Colonic mucosa (tissue), 4 donors: ENCODE measurements at regions not wholly inside any gene's neighbourhood (a gene's known extent, or its start where the extent isn't known, plus 50 kb on each side); places are given as distances from the start of the nearest gene placed in this dataset.

ENCODE experiments used
- DNase-seq: peaks from one replicate; pipeline ENCODE4 v3.0.0-alpha.2; 2020
- H3K27ac ChIP-seq: fragments of 200-600 bp; one replicate; pipeline ENCODE4 v1.8.0; 2021
- H3K27me3 ChIP-seq: fragments of 200-600 bp; one replicate; pipeline ENCODE4 v1.8.0; 2021
- H3K36me3 ChIP-seq: fragments of 200-600 bp; one replicate; pipeline ENCODE4 v1.8.0; 2021
- H3K4me1 ChIP-seq: fragments of 200-600 bp; one replicate; pipeline ENCODE4 v1.8.0; 2021; ENCODE audit warnings: mild to moderate bottlenecking
- H3K4me3 ChIP-seq: fragments of 200-600 bp; one replicate; pipeline ENCODE4 v1.8.0; 2021
- H3K9ac ChIP-seq, 2 donors: one replicate each; pipeline ENCODE4 v1.7.0; 2013; ENCODE audit warnings: control low read depth in 2 of 2, low read depth in 2 of 2, low read length in 2 of 2
- H3K9me3 ChIP-seq: fragments of 200-600 bp; one replicate; pipeline ENCODE4 v1.8.0; 2021
- CTCF ChIP-seq: fragments of 200-600 bp; IDR thresholded peaks from one replicate; pipeline ENCODE4 v1.8.0; 2022; ENCODE audit warnings: antibody characterized with exemption, mild to moderate bottlenecking
- intact Hi-C: fragments of 100-400 bp; cut with DNase I; formaldehyde crosslinking; loops from one replicate; pipeline ENCODE4 v1.14.1; 2022
- donor health status: healthy.
- donor health status: DM: no; HTN: no; CAD: no.
- donor health status: DM: no; HTN: no; CAD: no.

DNA sequence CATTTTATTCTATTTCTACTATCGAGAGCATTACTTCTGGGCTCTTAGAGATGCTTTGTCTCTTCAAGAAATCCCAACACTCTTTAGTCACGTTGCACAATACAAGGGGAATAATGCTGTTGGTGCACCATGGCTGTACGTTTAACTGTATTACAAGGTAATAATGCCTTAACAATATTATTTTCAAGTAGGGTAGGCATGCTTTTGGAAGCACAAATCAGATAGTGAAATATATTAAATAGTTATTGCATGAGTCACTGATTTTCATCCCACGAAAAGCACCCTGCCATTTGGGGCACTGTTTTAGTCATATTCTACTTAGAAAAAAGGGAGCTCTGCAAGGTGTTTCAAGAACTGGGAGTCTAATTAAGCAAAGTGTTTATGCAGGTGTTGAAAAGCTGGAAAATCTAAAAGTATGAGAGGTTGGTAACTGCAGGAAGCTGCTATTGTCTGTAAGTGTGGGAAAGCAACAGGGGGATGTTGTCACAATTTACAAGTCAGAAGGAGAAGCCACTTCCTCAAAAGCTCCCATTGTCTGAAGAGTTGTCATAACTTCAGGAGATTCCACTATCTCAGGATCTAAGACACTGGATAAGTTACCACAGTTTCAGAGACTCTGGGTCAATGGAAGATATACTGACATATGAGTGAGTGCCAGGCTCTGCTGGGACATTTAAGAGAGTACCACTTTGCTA, 218.2 kb downstream of the JRKL start:
- Histone ChIP-seq H3K27ac (no peak overlapping the region), H3K36me3 (no peaks in the 10 kb centered on the region), H3K9me3 (no peaks in the 10 kb centered on the region), H3K4me3 (no peak overlapping the region), H3K9ac (no peak overlapping the region), H3K27me3 (no peaks in the 10 kb centered on the region), H3K4me1 (no peaks in the 10 kb centered on the region)
- intact Hi-C loops = no loop called here
- no peak for TF ChIP-seq CTCF
- DNase-seq = no peak

- TF ChIP-seq CTCF = no peak
Observed at GRCh38 chr11:96614101-96614500, 224.3 kb downstream of the JRKL start.

DNA sequence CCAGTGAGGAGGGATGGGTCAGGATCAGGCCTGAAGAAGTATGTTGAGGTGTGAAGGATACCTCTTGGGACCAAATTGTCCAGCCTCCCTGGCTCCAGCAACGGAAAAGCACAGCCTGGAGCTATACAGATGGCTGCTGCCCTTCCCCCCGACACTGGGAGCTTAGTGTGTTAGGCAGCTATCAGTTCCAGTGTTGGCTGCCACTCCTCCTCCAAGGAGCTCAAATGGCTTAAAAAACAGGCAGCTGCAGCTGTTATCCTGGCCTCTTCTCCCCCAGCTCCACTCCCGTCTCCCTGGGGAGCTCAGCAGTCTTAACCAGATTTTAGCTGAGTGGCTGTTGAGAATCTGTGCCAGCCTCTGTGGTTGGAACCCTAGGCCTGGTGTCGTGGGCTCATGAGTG, 225.0 kb downstream of the JRKL start:
- intact Hi-C loops = no loop called here
- no peak overlapping the region for H3K9ac ChIP-seq
- DNase-seq = no peak
- H3K27me3 ChIP-seq = no peaks in the 10 kb centered on the region
- H3K4me3 ChIP-seq = no peak overlapping the region
- H3K36me3 ChIP-seq = no peaks in the 10 kb centered on the region
- TF ChIP-seq CTCF = no peak
- no peaks in the 10 kb centered on the region for H3K9me3 ChIP-seq
- H3K27ac ChIP-seq = no peak overlapping the region
- H3K4me1 ChIP-seq = no peaks in the 10 kb centered on the region

More at GRCh38 chr11:96614101-96614500, 224.3 kb downstream of the JRKL start:
- Histone ChIP-seq H3K9me3 (no peaks in the 10 kb centered on the region), H3K4me3 (no peak overlapping the region), H3K27me3 (no peaks in the 10 kb centered on the region), H3K9ac (no peak overlapping the region), H3K4me1 (no peaks in the 10 kb centered on the region), H3K36me3 (no peaks in the 10 kb centered on the region), H3K27ac (no peak overlapping the region)
- intact Hi-C loops = no loop called here
- no peak for DNase-seq

DNA sequence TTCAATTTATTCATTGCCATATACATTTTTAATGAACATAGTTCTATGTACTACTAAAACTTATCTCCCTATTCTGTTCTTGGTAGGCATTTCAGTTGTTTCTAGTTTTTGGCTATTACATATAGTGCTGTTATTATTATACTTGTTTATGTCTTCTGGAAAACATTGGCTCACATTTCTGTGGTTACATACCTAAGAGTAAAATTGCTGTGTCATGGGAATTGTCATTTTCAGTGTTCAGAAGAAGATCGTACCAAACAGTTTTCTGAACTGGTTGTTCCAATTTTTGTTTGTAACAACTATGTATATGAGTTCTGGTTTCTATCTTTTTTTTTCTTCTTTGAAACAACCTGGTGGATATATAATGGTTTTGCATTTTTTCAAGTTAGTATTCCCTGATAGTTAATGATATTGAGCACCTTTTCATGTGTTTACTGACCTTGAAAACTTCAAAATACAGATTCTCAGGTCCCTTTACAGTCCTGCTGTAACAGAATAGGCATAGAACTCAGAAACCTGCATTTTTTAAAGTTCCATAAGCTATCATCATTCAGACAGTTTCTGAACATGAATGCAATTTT, 230.7 kb downstream of the JRKL start:
- Histone ChIP-seq H3K9me3 (no peaks in the 10 kb centered on the region), H3K9ac (no peak overlapping the region), H3K27me3 (no peaks in the 10 kb centered on the region), H3K27ac (no peak overlapping the region), H3K4me3 (no peak overlapping the region), H3K36me3 (no peaks in the 10 kb centered on the region), H3K4me1 (no peaks in the 10 kb centered on the region)
- no peak for DNase-seq
- no peak for TF ChIP-seq CTCF
- intact Hi-C loops = no loop called here

GRCh38 chr11:96621161-96621560, 231.3 kb downstream of the JRKL start:
- no peak for TF ChIP-seq CTCF
- H3K27me3 ChIP-seq = no peaks in the 10 kb centered on the region
- no peak overlapping the region for H3K9ac ChIP-seq
- no peaks in the 10 kb centered on the region for H3K36me3 ChIP-seq
- H3K4me1 ChIP-seq = no peaks in the 10 kb centered on the region
- no peak for DNase-seq
- intact Hi-C loops = no loop called here
- no peaks in the 10 kb centered on the region for H3K9me3 ChIP-seq
- H3K27ac ChIP-seq = no peak overlapping the region
- no peak overlapping the region for H3K4me3 ChIP-seq
